K562 (cell line): ENCODE measurements at regions not wholly inside any gene's neighbourhood (a gene's known extent, or its start where the extent isn't known, plus 50 kb on each side); places are given as distances from the start of the nearest gene placed in this dataset.

ENCODE experiments used
- ATAC-seq: fragments of 200-7000 bp; cut with Tn5 transposase; 3 replicates; pipeline ENCODE4 v1.9.1; 2020; ENCODE audit warnings: moderate library complexity
- BruUV-seq: library from RNA; stranded (reverse); fragments of 400-500 nt; replicated peaks from 2 replicates; lab custom pipeline; 2021; lab: Mats Ljungman, UMichigan
- CTCF ChIA-PET: fragments of 300-600 bp; formaldehyde crosslinking; extraction: SDS; loops from one replicate; lab custom pipeline; 2021; ENCODE audit warnings: low intra/inter-chr PET ratio; lab: Yijun Ruan, JAX
- POLR2A ChIA-PET: fragments of 300-600, 350-650 bp; sonication (Branson Sonifier 250); formaldehyde crosslinking; extraction: SDS; loops from one replicate; lab custom pipeline; 2021; ENCODE audit warnings: antibody characterized with exemption, inconsistent platforms; lab: Yijun Ruan, JAX
- DNase-seq, 4 experiments: peaks; one replicate each; pipeline versions ENCODE4 v3.0.0 to v3.0.0-alpha.2; 2011 to 2018; ENCODE audit warnings: low spot score in 3 of 4, mixed read lengths in 3 of 4; ENCODE audit errors: extremely low read depth in 1 of 4
- FAIRE-seq: peaks from 2 replicates; lab custom pipeline; 2011; peaks lifted over from hg19 to GRCh38; lab: Jason Lieb, UNC
- H2AFZ ChIP-seq: 2 replicates; pipeline ENCODE4 v1.6.0; 2011; ENCODE audit warnings: low read depth, low read length, control low read depth, inconsistent platforms
- H3K27ac ChIP-seq: fragments of 200-600 bp; 3 replicates; pipeline ENCODE4 v1.8.0; 2011; ENCODE audit warnings: low read depth, mild to moderate bottlenecking, control low read depth, inconsistent platforms, low read length, moderate library complexity, mixed read lengths; ENCODE audit errors: extremely low read depth
- H3K27me3 ChIP-seq, 2 experiments: fragments of 300-600 bp in 1 of 2; 2 replicates in 1 of 2; 3 replicates in 1 of 2; pipeline versions ENCODE4 v1.6.0 to v1.8.0; 2011; ENCODE audit warnings: inconsistent platforms in 2 of 2, low read length in 2 of 2, mild to moderate bottlenecking in 1 of 2, mixed read lengths in 1 of 2, moderate library complexity in 1 of 2; ENCODE audit not compliant: control insufficient read depth in 2 of 2, insufficient read depth in 2 of 2
- H3K36me3 ChIP-seq: fragments of 300-600 bp; 3 replicates; pipeline ENCODE4 v1.8.0; 2011; ENCODE audit warnings: mild to moderate bottlenecking, low read length, inconsistent platforms; ENCODE audit not compliant: control insufficient read depth, insufficient read depth
- H3K4me1 ChIP-seq, 2 experiments: fragments of 200-600 bp in 1 of 2; replicated peaks in 1 of 2; 2 replicates in 1 of 2; 3 replicates in 1 of 2; pipeline versions ENCODE4 v1.5.1 to v1.8.0; 2011; ENCODE audit warnings: inconsistent platforms in 2 of 2, low read length in 2 of 2, mild to moderate bottlenecking in 1 of 2, mixed read lengths in 1 of 2, moderate library complexity in 1 of 2; ENCODE audit not compliant: control insufficient read depth in 2 of 2, insufficient read depth in 2 of 2
- H3K4me2 ChIP-seq: 2 replicates; pipeline ENCODE4 v1.6.1; 2011; ENCODE audit warnings: low read length, control low read depth, inconsistent platforms, mixed read lengths; ENCODE audit not compliant: insufficient read depth
- H3K4me3 ChIP-seq: fragments of 200-600 bp; sonication (generic), shearing (Covaris generic); 2 replicates; pipeline ENCODE4 v1.5.1; 2016; ENCODE audit warnings: control low read depth, inconsistent platforms
- H3K79me2 ChIP-seq: fragments of 200-600 bp; 3 replicates; pipeline ENCODE4 v1.8.0; 2011; ENCODE audit warnings: low read length, inconsistent platforms; ENCODE audit not compliant: control insufficient read depth, insufficient read depth
- H3K9ac ChIP-seq, 2 experiments: 2 replicates each; pipeline versions ENCODE4 v1.6.0 to v1.6.1; 2011; ENCODE audit warnings: low read depth in 2 of 2, low read length in 2 of 2, control low read depth in 1 of 2, inconsistent platforms in 1 of 2, mild to moderate bottlenecking in 1 of 2, mixed read lengths in 1 of 2; ENCODE audit not compliant: insufficient read depth in 1 of 2
- H3K9me1 ChIP-seq: one replicate; pipeline ENCODE4 v1.6.0; 2011; ENCODE audit warnings: inconsistent platforms, mild to moderate bottlenecking, low read length, moderate library complexity; ENCODE audit not compliant: control insufficient read depth, insufficient read depth
- H3K9me3 ChIP-seq: replicated peaks from 2 replicates; pipeline ENCODE4 v1.5.1; 2011; ENCODE audit warnings: low read depth, low read length, inconsistent platforms; ENCODE audit not compliant: control insufficient read depth, insufficient read depth
- H4K20me1 ChIP-seq: replicated peaks from 2 replicates; pipeline ENCODE4 v1.6.1; 2011; ENCODE audit warnings: low read length, inconsistent platforms, mixed read lengths; ENCODE audit not compliant: control insufficient read depth, insufficient read depth
- DACH1 ChIP-seq: fragments of 450-650 bp; IDR thresholded peaks from 2 replicates; pipeline ENCODE4 v1.6.1; 2018; ENCODE audit not compliant: partially characterized antibody
- MBD1 ChIP-seq: fragments of 250-450 bp; sonication (Bioruptor Pico); IDR thresholded peaks from 2 replicates; pipeline ENCODE4 v1.8.0; 2022; ENCODE audit warnings: inconsistent platforms
- MED1 ChIP-seq: sonication (generic); formaldehyde crosslinking; IDR thresholded peaks from 2 replicates; pipeline ENCODE4 v1.8.1; 2023; ENCODE audit warnings: missing genetic modification reagents, borderline replicate concordance
- MIER1 ChIP-seq: fragments of 450-650 bp; IDR thresholded peaks from 2 replicates; pipeline ENCODE4 v1.6.1; 2016; ENCODE audit warnings: antibody characterized with exemption, mild to moderate bottlenecking, low read depth
- MYBL2 ChIP-seq, 2 experiments: fragments of 450-650 bp in 1 of 2; sonication (generic) in 1 of 2; formaldehyde crosslinking in 1 of 2; IDR thresholded peaks; 2 replicates each; pipeline versions ENCODE4 v1.6.1 to v1.8.1; 2017 to 2022; ENCODE audit warnings: borderline replicate concordance in 1 of 2, inconsistent platforms in 1 of 2, low read depth in 1 of 2, mild to moderate bottlenecking in 1 of 2, missing genetic modification reagents in 1 of 2, moderate library complexity in 1 of 2
- MYC ChIP-seq, 2 experiments: fragments of 250-450 bp in 1 of 2; sonication (Bioruptor Pico) in 1 of 2; IDR thresholded peaks; 2 replicates each; pipeline versions ENCODE4 v1.5.1 to v1.6.1; 2012 to 2021; ENCODE audit warnings: low read depth in 2 of 2, borderline replicate concordance in 1 of 2, improper control_type of control experiment in 1 of 2, low read length in 1 of 2, mild to moderate bottlenecking in 1 of 2, moderate library complexity in 1 of 2
- NCOA6 ChIP-seq: fragments of 450-650 bp; IDR thresholded peaks from 2 replicates; pipeline ENCODE4 v1.6.1; 2017; ENCODE audit warnings: mild to moderate bottlenecking
- SMARCA5 ChIP-seq: fragments of 450-650 bp; IDR thresholded peaks from 2 replicates; pipeline ENCODE4 v1.6.1; 2016
- ZBTB1 ChIP-seq: sonication (generic); formaldehyde crosslinking; IDR thresholded peaks from 2 replicates; pipeline ENCODE4 v1.8.1; 2023; ENCODE audit warnings: missing genetic modification reagents, low read depth, mild to moderate bottlenecking, borderline replicate concordance
- ZBTB9 ChIP-seq: fragments of 450-650 bp; formaldehyde crosslinking; IDR thresholded peaks from 2 replicates; pipeline ENCODE4 v1.4.0; 2020; ENCODE audit warnings: mild to moderate bottlenecking, moderate library complexity
- ZFP30 ChIP-seq: fragments of 250-450 bp; sonication (Bioruptor Pico); IDR thresholded peaks from 2 replicates; pipeline ENCODE4 v1.8.0; 2022; ENCODE audit warnings: moderate library complexity, mild to moderate bottlenecking, inconsistent platforms, borderline replicate concordance
- ZNF184 ChIP-seq: sonication (generic); formaldehyde crosslinking; IDR thresholded peaks from 2 replicates; pipeline ENCODE4 v1.5.0; 2020; ENCODE audit warnings: missing genetic modification reagents
- ZNF347 ChIP-seq: fragments of 450-650 bp; formaldehyde crosslinking; IDR thresholded peaks from 2 replicates; pipeline ENCODE4 v1.4.0; 2020; ENCODE audit warnings: low read depth, mild to moderate bottlenecking, moderate library complexity
- ZNF609 ChIP-seq: sonication (generic); formaldehyde crosslinking; IDR thresholded peaks from 2 replicates; pipeline ENCODE4 v1.8.1; 2023; ENCODE audit warnings: missing genetic modification reagents, mild to moderate bottlenecking, borderline replicate concordance
- WGBS: fragments of 100-300 bp; shearing (Covaris generic); methylation state at CpG from one replicate; pipeline ENCODE4 v1.1.6; 2016; ENCODE audit warnings: low coverage, mixed read lengths; ENCODE audit not compliant: insufficient coverage; ENCODE audit errors: missing lambda C conversion rate; 5-methylcytosine and 5-hydroxymethylcytosine counted together
- in situ Hi-C: fragments of 300-500 bp; cut with MboI; formaldehyde crosslinking; loops from 4 replicates; pipeline ENCODE4 v1.15.0; 2018; ENCODE audit warnings: inconsistent platforms, mixed read lengths
- intact Hi-C: fragments of 100-400 bp; cut with micrococcal nuclease; formaldehyde crosslinking; loops from 2 replicates; pipeline ENCODE4 v1.14.2; 2022

DNA sequence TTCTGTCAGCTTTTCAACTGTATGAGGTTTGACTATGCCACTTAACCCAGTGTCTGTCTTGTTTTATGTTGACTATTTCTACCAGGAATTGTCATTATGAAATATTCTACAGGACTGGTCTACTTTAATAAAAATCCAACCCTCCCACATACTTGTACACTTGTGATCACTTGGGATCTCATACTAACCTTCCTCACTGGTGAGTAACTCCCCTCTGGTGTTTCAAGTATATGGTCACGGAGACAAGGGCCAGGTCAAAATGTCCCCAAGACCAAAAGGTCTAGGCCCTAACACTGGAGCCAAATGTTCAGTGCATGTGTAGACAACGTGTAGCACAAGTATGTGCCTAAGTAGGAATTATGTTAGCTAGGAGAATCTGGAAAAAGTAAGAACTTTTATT is 122.7 kb upstream of the TJP1 start:
- Histone ChIP-seq H3K36me3 (no peaks in the 10 kb centered on the region), H3K27me3 (peaks cover 5 to 11% of the 10 kb centered on the region in 2 experiments; a peak in 4 of 5 replicates), H3K27ac (no peak overlapping the region), H3K4me3 (no peak overlapping the region), H3K79me2 (no peaks in the 10 kb centered on the region), H3K9me1 (no peaks in the 10 kb centered on the region), H3K9me3 (no peaks in the 10 kb centered on the region), H3K4me1 (no peaks in the 10 kb centered on the region), H4K20me1 (no peaks in the 10 kb centered on the region), H3K4me2 (no peak overlapping the region), H3K9ac (no peak overlapping the region), H2AFZ (no peak overlapping the region)
- no peak for DNase-seq
- ChIA-PET POLR2A (no interaction called here), CTCF (no interaction called here)
- BruUV-seq: no TSS peak
- intact Hi-C loops: no loop called here
- no peak for ATAC-seq
- in situ Hi-C loops: no loop called here
- FAIRE-seq: no peak
- WGBS: 4% methylated on average over 2 of the region's 2 CpGs
- no peak for TF ChIP-seq MED1 (CRISPR knock-in tag)
- TF ChIP-seq ZNF184 (CRISPR knock-in tag): no peak
- TF ChIP-seq ZFP30 (CRISPR knock-in tag): no peak
- no peak for TF ChIP-seq ZNF347 (CRISPR knock-in tag)
- TF ChIP-seq ZBTB9 (CRISPR knock-in tag): no peak
- no peak for TF ChIP-seq MBD1 (CRISPR knock-in tag)
- no peak for TF ChIP-seq MIER1
- no peak for TF ChIP-seq MYBL2 (IDR thresholded peaks at IDR 0.05; ENCODE audit: low read depth)
- TF ChIP-seq MYBL2 (CRISPR knock-in tag; IDR thresholded peaks at IDR 0.05; ENCODE audit: borderline replicate concordance): no peak
- TF ChIP-seq SMARCA5: no peak
- no peak for TF ChIP-seq DACH1
- TF ChIP-seq ZNF609: no peak
- TF ChIP-seq ZBTB1: no peak
- no peak for TF ChIP-seq NCOA6
- no peak for TF ChIP-seq MYC (IDR thresholded peaks at IDR 0.05; ENCODE audit: low read depth, low read length)
- TF ChIP-seq MYC (CRISPR knock-in tag; IDR thresholded peaks at IDR 0.05; ENCODE audit: borderline replicate concordance, low read depth): no peak
